HG02571 (cell line): ENCODE measurements at regions not wholly inside any gene's neighbourhood (a gene's known extent, or its start where the extent isn't known, plus 50 kb on each side); places are given as distances from the start of the nearest gene placed in this dataset.
"Not testable (repeated sequence)": the region's sequence is repeated elsewhere in the genome, so short reads cannot be mapped to it uniquely, and the experiment has no call there.

Source experiments
- ATAC-seq: cut with Tn5 transposase; IDR thresholded peaks from one replicate; pipeline ENCODE4 v1.9.1; 2021; ENCODE audit warnings: mild to moderate bottlenecking, moderate library complexity; ENCODE audit not compliant: unreplicated experiment

DNA sequence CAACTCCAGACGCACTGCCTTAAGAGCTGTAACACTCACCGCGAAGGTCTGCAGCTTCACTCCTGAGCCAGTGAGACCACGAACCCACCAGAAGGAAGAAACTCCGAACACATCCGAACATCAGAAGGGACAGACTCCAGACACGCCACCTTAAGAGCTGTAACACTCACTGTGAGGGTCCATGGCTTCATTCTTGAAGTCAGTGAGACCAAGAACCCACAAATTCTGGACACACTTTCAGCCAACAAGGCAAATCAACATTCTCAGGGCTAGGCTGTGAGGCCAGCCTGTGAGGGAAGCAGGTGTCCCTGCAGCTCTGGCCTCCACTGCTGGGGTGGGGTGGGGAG lies 275.3 kb downstream of the ADGRD1 start:
- not testable (repeated sequence) for ATAC-seq

DNA sequence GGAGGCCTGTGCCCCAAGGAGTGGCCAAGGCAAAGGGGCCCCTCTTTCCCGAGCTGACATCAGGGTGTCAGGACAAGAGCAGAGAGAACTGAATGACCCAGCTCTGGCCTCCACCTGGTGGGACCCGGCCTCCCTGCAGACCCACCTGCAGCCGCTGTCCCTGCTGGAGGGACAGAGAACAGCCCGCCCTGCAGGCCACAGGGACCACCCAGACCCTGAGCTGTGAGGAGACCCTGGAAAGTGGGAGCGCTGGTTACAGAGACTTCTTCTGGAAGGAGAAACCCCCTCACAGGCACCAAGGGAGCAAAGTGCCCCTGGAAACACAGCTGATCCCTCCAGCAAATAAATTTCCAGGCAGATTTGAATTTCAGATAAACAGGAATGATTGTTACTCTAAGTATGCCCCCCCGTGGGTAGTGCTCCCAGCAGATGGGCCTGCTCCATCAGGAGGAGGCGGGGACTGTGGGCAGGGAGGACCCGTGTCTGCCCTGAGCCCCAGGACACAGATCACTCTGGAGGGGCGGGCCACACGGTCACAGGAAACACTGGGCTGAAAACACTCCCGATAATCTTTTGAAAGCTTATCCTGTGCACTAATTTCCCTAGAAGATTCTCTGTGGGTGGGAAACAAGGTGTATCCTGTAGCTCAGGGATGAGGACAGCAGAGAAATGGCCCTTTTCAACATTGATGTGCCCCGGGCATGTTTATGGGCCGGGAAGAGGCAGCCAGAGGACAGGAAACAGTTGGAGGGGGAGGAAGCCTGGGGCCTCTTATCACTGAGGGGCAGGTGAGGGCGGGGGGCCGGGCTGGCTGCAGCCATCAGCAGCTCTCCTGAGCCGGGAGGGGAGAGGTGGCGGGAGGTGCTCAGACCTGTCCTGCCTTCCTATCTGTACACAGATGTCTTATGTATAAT lies 276.0 kb downstream of the ADGRD1 start:
- ATAC-seq: no peak

DNA sequence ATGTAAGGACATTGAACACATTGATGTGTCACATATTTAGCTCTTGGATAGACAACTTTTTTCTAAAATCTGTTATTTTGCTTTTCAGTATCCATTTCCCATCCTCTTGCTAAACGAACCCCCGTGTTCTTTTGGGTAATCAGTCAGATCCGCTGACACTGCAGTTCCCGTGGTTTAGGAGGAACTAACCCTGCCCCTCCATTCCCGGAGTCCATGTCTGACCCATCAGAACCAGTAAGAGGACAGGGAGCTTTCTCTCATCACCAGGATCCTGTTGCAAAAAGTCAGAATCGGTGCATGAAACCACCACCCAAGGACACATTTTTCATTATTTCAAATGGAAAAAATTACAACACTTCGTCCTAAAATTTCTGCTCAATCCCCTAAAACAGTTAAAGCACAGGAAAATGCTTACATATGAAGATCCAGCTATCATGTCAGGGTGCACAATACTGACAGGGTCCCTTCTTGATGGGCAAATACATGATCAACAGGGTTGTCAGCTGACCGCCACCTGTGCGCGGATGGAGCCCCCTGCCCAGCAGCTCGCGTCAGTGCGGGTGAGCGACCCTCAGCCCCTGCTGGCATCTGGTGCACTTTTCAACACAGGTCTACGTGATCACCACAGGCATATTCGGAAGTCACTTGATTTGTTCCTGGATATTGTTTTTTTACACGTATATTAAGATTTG lies 276.8 kb downstream of the ADGRD1 start:
- no peak for ATAC-seq

DNA sequence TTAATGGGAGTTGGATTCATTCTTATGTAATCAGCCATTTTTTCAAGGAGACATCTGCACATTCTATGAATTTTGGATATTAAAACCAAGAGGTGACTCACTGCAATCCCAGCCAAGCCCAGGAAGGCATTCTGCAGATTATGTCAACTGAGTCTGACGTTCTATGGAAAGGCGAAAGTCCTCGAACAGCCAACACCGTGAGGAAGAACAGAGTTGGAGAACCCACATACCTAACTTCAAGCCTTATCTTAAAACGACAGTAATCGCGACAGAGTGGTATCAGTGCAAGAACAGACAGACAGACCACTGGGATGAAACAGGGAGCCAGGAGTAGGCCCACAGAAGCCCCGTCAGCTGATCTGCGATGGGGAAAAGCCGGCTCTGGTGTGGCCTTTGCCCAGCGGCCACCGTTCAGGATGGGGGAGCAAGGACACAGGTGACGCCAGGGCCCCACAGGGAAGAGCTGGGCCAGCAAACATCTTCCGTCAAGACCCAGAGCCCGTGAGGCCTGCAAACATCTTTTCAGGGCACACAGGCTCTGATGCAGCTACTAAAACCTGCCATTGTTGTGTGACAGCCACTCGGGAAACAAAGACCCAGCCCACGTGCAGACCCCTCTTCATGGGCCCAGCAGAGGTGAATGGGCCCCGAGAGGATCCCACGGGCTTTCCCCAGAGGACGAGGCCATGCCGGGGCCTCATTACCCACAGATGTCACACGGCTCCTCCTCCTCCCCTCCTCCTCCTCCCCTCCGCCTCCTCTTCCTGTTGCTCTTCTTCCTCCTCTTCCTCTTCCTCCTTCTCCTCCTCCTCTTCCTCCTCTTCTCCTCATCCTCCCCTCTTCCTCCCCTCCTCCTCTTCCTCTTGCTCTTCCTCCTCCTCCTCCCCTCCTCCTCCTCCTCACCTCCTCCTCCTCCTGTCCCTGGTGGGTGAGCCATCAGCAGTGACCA lies 277.6 kb downstream of the ADGRD1 start:
- ATAC-seq: no peak

DNA sequence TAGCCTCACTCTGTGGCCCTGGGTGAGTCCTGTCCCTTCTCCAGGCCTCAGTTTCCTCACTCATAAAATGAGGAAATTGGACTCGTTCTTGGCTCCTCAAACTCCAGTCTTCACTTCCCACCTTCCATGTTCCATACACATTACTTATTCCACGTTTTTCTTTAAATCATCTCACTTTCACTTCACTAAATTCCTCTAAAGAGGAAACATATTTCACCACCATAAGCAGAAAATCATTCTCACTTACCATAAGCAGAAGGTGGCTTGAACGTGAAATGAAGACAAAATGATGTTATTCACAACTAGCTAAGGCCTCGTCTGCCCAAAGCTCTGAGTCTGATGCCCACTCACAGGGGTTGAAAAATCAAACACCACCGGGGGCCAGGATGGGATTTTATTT lies 278.3 kb downstream of the ADGRD1 start:
- ATAC-seq: no peak

DNA sequence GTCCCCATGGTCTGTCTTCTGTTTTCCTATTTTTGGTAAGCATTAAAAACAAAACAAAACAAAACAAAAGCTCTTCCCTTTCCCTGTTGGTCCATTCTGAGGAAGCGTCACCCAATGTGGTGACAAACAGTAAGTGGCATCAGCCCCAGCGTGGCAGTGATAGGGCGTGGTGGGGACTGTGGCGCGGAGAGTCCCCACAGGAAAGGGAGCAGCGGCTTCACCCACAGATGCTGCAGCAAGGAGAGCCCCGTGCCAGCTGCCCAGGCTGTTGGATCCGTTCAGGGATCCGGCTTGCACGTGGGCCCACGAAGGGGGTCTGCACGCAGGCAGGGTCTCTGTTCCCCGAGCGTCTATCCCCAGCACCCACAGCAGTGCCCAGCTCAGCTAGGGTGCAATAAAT lies 279.2 kb downstream of the ADGRD1 start:
- not testable (repeated sequence) for ATAC-seq

DNA sequence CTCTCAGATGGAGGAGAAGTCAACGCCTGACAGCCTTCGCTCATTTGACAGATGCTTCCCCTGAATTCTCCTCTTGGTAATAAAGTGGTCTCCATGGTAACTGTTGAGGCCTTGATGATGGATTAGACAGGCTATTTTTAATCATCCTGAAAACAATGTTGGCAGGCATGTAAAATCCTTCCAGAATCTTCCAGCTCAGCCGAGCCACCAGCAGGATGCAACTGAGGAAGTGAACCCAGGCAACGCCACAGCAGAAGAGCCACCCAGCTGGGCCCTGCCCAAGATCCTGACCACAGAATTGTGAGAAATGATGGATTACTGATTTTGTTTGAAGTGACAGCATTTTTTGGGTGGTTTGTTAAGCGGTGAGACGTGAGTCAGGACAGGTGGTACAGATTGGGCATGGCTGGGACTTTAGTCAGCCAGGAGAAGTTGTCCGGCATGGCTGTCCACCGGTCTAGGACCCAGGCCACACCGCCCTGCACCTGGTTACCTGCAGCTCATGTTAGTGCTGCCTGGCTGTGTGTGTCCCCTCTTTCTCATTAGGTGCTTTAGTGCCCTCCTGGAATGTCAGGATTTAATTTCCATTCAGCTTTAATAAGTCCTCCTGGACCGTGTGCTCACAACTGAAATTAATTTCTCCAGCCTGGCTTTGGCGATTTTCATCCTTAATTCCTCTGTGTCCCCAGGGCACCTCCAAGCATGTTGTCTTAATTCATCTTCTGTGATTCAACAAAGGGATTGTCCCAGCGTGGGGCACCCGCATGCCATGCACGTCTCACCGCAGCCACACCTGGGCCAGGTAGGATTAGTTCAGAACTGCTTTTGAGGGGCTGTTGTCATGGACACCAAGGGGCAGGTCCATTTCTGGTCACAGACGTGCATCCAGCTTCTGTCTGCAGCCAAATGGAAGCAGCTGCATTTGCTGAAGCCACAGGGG lies 280.4 kb downstream of the ADGRD1 start:
- ATAC-seq: not testable (repeated sequence)

DNA sequence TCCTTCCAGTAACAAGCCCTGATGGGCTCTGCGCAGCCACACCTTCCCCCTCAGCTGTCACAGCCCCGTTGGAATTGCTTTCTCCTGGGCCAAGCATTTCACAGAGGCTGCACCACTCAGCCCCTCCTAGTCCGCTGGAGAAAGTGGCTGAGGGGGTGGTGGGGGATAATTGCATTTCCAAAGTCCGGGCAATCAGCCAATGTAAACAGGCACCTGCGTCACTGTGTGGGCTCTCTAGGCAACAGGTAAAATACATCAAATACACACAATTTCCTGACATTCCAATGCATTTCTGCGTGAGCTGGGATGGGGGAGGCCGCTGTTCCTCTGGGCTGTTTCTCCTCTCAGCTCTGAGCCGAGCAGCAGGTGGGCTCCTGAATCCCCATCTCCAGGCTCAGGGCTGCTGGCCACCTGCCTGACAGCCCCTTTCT lies 281.1 kb downstream of the ADGRD1 start:
- not testable (repeated sequence) for ATAC-seq

DNA sequence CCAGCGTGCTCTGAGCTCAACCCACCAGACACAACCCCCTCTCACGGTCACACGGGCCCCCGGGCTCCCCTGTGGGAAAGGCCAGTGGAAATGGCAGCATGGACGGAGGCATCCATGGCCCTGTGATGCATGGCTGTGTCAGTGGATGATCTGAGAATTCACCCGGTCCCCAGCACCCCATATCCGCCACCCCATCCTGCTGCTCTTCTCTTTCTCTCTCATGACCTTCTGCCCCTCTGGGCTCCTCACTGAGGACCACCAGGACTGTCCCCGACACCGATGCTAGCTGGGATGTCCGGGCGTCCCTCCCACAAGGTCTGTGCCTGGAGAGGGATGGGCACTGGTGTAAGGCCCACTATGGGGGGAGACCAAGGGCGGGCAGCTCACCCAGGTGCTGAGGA lies 282.2 kb downstream of the ADGRD1 start:
- ATAC-seq: no peak

DNA sequence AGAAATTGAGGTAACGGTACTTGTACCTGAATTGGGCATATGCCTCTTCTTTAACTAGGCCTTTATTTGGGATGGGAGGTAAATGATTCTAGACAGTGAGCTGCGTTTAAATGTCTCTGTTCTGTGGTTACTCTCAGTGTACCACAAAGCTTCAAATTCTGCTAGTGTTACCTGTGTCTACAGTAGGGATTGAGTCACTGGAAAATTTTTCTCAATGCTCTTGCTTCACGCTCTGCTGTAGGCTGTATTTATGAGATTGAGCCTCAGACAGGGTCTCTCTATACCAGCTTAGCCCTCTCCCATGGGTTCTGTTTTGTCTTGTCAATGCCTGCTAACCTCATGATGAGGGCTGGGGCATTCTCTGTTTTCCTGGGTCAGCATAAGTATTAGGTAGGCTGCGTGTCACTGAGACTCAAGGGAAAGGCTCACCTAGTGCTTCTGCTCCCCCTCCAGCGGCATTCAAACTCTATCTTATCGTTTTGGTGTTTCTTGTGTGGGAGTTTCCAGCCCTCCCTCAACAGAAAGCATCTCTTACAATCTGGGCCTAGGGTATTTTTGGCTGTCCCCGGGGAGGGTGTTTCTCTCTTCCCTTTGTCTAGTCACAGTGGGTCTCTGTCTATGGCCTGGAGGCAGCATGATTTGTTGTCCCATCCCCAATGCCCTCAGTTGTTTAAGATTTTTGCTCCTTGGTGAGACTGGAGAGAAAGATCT lies 285.8 kb downstream of the ADGRD1 start:
- ATAC-seq: peak; percentile 64

DNA sequence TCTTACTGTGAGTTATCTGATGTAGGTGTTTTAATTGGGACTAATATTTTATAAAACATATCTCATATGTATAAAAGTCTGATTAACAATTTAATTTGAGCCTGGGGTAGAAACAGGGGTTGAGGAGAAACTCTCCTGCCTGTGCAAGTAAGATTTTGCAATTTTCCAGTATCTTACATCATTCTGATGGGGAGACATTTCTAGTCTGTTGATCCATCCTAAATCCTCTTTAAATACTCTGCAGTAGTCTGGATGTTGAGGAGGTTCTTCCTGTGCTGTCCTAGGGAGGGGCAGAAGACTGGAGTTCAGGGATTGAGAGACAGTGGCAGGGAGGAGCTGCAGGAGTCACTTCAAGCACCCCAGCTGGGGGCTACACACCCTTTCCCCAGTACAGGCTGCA lies 287.8 kb downstream of the ADGRD1 start:
- no peak for ATAC-seq

DNA sequence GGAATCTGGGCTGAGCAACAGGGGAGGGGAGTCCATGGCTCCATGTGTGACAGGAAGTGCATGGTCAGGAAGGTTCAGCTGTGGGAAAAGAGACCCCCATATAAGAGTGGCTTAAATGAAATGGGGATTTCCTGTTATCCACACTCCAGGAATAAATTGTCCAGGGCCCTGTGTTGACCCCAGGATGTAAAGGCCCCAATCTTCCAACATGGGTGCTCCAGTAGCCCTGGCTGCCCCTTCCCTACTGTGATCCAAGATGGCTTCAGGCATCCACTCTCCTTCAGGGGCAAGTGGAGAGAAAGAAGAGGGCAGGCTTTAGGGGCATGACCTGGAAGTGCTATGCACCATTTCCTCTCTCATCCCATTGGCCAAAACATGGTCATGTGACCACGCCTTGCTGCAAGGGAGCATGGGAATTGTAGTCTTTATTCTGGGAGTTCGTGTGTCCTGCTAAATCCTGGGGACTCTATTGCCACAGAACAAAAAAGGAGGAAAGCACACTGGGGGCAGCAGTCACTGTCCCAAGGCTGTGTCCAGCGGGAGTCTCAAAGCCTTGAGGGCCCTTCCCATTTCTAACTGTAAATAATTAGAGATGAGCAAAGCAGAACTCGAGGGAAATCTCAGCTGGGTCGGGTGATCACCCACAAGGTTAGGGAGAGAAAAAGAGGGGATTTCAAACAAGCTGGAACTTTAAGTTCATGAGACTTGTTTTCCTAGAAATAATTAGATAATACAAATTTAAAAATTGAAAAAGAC lies 289.2 kb downstream of the ADGRD1 start:
- no peak for ATAC-seq

DNA sequence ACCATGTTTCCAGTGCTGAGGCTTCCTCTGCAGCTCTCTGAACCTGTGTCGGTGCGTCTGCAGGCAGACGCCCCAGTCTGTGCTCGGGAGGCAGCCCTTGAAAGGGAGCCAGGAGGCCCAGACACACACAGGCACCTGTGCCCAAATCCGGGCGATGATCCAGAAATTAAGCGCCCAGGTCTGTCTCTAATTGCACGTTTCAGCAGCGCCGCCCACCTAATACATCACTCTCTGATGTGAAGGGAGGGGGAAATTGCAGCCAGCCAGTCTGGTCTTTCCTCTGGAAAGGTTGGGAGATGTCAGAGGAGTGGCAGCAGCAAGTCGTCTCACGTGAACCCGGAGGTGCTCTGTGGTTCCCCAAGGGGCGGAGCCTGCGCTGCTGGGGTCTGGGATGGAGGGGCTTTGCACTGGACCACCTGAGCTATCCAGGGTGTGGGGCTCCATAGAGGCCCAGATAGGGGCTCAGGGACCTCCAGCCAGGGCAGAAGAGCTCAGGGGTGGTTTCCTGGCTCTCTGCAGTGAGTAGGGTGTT lies 290.5 kb downstream of the ADGRD1 start:
- not testable (repeated sequence) for ATAC-seq

DNA sequence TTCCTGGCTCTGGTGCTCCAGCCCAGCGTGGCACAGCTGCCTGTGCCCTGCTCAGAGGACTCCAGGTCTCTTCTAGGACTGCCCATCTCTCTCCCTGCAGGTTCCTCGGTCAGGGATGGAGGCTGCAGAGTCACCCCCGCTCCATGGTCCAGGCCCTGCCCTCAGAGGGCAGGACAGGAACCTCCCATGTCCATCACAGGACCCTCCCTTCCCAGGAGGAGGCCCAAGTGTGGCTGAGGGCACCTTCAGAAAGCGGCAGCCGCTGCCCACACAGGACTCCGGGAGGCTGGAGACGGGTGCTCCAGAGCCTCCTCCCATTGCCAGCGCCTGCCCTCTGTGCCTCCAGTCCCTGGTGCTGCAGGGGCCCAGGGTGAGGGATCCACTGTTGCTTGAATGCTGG lies 291.5 kb downstream of the ADGRD1 start:
- not testable (repeated sequence) for ATAC-seq

DNA sequence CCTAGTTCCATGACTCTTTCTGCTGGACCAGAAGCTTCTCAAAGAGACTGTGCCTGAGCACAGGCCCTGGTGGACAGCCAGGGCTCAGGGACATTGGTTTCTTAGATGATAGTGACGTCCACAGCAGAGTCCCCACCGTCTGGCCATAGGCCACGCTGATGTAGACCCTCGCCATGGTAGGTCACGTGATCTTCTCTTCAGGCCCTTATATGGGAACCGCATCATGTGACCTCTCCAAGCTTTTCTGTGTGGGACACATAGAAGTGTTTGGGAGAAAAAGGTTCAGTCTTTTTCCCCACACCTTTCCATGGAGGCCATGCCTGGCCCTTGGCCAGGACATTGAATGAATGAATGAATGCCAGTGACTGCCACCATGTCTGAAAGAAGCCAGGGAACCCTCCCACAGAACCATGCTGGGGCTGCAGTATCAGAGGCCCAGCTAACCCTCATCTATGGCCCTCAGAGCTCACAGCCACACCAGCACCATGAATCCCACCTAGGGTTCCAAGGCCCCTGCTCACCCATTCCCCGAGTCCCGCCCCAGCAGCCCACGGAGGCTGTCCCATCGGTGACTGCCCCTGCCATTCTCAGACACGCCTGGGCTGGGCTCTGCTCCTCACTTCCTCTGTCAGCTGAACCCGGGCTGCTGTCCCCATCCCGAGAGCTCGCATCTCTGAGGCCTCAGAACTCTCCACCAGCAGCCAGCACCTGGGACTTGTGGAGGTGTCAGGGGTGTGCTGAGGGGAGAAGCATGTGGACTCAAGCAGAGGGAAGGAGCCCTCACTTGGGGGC lies 292.1 kb downstream of the ADGRD1 start:
- ATAC-seq: no peak

DNA sequence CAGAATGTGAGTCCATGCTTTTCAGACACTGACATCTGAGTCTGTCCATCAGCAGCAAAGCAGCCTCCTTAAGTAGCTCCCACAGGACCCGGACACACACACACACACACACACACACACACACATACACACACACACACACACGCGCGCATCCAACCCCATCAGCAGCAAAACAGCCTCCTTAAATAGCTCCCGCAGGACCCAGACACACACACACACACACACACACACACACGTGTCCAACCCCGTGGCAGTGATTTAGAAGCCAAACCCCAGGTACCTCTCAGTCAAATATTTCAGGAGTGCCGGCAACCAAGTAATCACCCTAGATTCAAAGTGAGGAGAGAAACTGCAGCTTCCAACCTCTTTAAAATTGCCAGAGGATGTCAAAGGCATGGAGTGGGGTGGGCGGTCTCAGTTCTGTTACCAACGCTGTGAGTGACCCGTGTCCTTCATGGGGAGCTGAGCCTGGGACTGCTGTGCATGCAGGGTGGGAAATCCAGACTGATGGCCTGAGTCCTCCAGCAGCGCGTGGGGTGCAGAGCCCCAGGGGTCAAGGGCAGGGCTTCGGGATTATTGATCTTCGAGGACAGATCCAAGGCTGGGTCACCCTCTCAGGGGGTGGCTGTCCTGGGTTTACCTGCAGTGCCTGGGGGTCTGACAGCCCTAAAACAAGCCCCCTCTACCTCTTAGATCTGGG lies 293.5 kb downstream of the ADGRD1 start:
- not testable (repeated sequence) for ATAC-seq

DNA sequence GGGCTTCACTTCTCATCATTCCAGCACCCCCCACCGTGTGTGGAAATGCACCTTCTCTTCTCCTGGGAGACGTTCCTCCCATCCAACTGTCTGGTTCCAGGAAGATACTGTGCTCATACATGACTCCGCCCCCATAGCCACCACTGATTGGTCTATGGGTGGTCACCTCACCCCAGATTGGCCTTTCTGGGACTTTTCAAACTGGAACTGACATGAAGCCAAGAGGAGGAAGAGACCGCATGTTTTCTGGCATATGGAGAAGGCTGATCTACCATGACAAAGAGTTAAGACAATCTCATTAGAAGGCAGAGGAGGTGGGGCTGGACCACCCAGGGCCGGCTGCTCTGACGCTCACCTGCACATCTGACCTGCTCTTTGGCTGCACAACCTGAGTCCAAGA lies 294.2 kb downstream of the ADGRD1 start:
- ATAC-seq: not testable (repeated sequence)
